ENCODE measurements at regions not wholly inside any gene's neighbourhood (a gene's known extent, or its start where the extent isn't known, plus 50 kb on each side); places are given as distances from the start of the nearest gene placed in this dataset.

DNA sequence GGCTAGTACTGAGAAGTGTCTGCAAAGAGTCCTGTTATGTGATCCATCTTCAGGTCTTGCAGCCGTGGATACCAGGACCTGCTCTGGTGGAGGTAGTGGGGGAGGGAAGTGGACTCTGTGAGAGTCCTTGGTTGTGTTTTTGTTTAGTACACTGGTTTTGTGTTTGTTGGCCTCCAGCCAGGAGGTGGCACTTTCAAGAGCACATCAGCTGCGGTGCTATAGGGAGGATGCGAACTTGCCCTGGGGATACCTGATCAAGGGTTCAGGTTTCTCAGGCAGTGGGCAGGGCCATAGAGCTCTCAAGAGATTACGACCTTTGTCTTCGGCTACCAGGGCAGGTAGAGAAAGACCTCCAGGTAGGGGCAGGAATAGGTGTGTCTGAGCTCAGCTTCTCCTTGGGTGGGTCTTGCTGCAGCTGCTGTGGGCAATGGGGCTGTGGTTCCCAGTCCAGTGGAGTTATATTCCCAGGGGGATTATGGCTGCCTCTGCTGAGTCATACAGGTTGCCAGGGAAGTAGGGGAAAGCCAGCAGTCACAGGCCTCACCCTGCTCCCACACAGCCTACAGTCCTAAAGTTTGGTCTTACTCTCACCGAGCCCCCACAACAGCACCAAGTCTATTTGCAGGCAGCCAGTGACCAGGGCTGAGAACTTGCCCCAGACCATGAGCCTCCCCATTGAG lies 132.8 kb upstream of the NPHP3 start:
- Histone ChIP-seq H3K9me3 (ENCODE audit: control insufficient read depth, insufficient read depth, low read length) (no peaks in the 10 kb centered on the region), H3K36me3 (ENCODE audit: control insufficient read depth, insufficient read depth, low read length) (no peaks in the 10 kb centered on the region), H3K4me1 (ENCODE audit: control insufficient read depth, insufficient read depth, low read length) (no peaks in the 10 kb centered on the region), H3K27me3 (ENCODE audit: control insufficient read depth, insufficient read depth, low read length) (no peaks in the 10 kb centered on the region), H3K4me3 (ENCODE audit: low read depth, low read length) (peak overlapping the region; percentile 8), H3K9ac (ENCODE audit: low read depth, low read length) (no peak overlapping the region)

DNA sequence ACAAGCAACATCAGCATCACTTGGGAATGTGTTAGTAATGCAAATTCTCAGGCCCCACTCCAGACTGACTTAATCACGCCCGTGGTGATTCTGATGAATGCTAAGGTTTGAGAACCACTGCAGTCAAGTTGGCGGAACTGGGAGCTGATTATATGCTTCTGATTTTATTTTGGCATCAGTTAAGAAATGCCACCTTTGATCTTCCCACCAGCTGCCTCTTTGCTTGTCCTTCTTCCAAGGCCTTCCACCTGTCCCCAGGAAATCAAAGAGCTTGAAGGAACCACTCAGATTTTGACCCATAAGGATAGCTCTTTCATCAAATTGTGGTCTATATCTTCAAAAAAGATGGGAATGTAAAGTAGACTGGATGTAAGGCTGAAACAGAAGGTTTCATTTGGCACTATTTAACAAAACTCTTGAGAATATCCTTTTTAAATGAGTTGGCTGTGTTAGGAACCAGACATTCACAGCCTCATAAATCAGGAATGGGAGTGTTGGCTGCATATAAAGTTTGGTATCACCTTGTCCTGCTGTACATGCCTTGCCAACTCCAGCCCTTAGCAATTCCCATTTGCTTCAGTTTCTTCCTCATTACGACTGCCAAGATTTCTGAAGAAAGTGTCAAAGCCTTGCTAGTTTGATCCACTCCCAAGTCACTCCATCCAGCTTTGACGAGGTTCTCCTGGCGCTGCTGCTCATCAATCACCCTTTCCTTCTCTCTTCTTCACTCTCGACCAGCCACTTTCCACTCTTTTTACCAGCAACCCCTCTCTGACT lies 125.8 kb upstream of the NPHP3 start:
- no peak overlapping the region for H3K4me3 ChIP-seq (ENCODE audit: low read depth, low read length)
- no peaks in the 10 kb centered on the region for H3K36me3 ChIP-seq (ENCODE audit: control insufficient read depth, insufficient read depth, low read length)
- no peaks in the 10 kb centered on the region for H3K9me3 ChIP-seq (ENCODE audit: control insufficient read depth, insufficient read depth, low read length)
- H3K9ac ChIP-seq (ENCODE audit: low read depth, low read length), result no peak overlapping the region
- H3K4me1 ChIP-seq (ENCODE audit: control insufficient read depth, insufficient read depth, low read length), result peaks cover 12% of the 10 kb centered on the region
- H3K27me3 ChIP-seq (ENCODE audit: control insufficient read depth, insufficient read depth, low read length), result no peaks in the 10 kb centered on the region

DNA sequence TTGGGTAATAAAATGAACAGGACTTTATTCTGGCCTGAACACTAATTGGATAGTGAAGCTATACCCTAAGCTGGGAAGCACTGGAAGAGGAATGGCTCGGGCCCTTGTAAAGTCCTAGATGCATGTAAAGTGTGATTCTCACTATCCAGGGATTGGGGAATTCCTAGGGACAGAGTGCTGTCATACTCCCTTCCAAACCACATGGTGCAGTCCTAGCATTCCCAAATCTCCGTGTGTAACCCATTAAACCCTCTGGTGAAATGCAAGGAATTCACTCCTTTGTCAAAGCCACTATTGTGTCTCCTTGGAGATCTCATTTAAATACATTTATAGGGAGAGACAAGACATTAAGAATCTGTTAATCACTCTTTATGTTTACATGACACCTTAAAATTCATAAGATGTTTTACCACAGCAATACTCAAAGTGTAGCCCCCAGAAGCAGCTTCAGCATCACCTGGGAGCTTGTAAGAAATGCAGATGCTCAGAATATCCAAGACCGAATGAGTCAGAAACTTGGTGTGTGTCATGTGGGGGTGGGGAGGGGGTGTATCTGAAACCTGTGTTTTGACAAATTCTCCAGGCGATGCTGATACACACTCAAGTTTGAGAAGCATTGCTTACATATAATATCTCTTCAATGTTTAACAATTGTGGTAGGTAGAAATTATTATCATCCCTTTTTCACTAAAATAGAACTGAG lies 121.8 kb upstream of the NPHP3 start:
- Histone ChIP-seq H3K4me1 (ENCODE audit: control insufficient read depth, insufficient read depth, low read length) (peaks cover 14% of the 10 kb centered on the region), H3K36me3 (ENCODE audit: control insufficient read depth, insufficient read depth, low read length) (no peaks in the 10 kb centered on the region), H3K9ac (ENCODE audit: low read depth, low read length) (no peak overlapping the region), H3K4me3 (ENCODE audit: low read depth, low read length) (no peak overlapping the region), H3K9me3 (ENCODE audit: control insufficient read depth, insufficient read depth, low read length) (no peaks in the 10 kb centered on the region), H3K27me3 (ENCODE audit: control insufficient read depth, insufficient read depth, low read length) (no peaks in the 10 kb centered on the region)

DNA sequence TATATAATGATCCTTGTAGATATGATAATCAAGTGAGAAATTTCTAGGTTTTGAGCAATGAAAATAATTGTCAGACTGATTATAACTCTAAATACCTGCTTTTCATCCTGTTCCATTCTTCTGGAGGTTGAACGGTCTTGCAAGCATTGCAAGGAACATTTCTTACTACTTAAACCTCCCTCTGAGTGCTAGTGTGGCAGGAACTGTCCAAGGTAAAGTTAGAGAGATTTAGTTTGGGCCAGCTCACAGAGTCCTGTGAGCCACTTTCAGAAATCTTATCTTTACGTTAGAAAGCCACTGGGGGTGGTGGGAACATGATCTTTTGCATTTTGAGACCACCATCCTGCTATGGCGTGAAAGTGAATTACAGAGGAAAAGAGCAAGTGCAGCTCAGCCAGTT lies 121.1 kb upstream of the NPHP3 start:
- H3K9ac ChIP-seq (ENCODE audit: low read depth, low read length), result no peak overlapping the region
- H3K9me3 ChIP-seq (ENCODE audit: control insufficient read depth, insufficient read depth, low read length), result no peaks in the 10 kb centered on the region
- no peak overlapping the region for H3K4me3 ChIP-seq (ENCODE audit: low read depth, low read length)
- peaks cover 14% of the 10 kb centered on the region for H3K4me1 ChIP-seq (ENCODE audit: control insufficient read depth, insufficient read depth, low read length)
- no peaks in the 10 kb centered on the region for H3K27me3 ChIP-seq (ENCODE audit: control insufficient read depth, insufficient read depth, low read length)
- no peaks in the 10 kb centered on the region for H3K36me3 ChIP-seq (ENCODE audit: control insufficient read depth, insufficient read depth, low read length)

DNA sequence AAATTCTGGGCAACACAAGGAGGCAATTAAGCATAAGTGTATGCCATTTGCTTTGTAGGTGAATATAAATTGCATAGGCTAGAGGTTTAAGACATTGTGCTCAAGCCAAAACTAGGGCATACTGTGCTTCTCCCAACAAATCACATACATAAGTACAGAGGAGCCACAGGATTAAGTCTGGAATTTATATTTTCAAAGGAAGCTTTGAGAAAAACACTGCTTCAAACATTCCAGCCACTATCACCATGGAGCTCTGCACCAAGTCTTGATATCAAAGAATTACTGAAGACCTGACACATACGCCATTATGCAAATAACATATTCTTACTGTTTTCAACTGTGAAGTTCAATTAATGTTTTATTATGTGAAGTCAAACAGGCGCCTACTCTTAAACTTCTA lies 119.4 kb upstream of the NPHP3 start:
- Histone ChIP-seq H3K27me3 (ENCODE audit: control insufficient read depth, insufficient read depth, low read length) (no peaks in the 10 kb centered on the region), H3K36me3 (ENCODE audit: control insufficient read depth, insufficient read depth, low read length) (no peaks in the 10 kb centered on the region), H3K9me3 (ENCODE audit: control insufficient read depth, insufficient read depth, low read length) (no peaks in the 10 kb centered on the region), H3K4me3 (ENCODE audit: low read depth, low read length) (no peak overlapping the region), H3K4me1 (ENCODE audit: control insufficient read depth, insufficient read depth, low read length) (peaks cover 14% of the 10 kb centered on the region), H3K9ac (ENCODE audit: low read depth, low read length) (no peak overlapping the region)

DNA sequence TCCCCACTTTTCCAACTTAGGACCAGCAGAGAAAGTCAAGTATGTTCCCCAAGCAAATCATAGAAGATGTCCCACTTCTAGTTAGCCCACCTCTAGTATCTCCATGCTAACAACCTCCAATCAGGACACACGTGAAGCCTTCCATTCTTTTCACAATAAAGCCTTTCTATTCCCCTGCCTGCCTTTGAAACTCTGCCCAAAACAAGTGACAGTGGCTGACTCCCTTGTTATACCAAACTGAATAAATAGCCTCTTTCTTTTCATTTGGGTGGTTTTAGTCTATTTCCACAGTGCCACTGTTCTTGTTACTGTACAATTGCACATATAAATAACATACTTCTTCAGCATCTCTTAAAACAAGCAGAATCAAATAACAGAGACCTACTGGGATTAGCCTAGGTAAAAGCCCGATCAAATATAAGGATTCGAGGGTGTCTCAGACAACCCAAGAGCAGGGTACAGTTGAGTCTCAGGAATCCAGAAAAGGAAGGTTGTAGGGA lies 118.0 kb upstream of the NPHP3 start:
- no peak overlapping the region for H3K9ac ChIP-seq (ENCODE audit: low read depth, low read length)
- H3K36me3 ChIP-seq (ENCODE audit: control insufficient read depth, insufficient read depth, low read length), result no peaks in the 10 kb centered on the region
- peaks cover 14% of the 10 kb centered on the region for H3K4me1 ChIP-seq (ENCODE audit: control insufficient read depth, insufficient read depth, low read length)
- H3K27me3 ChIP-seq (ENCODE audit: control insufficient read depth, insufficient read depth, low read length), result no peaks in the 10 kb centered on the region
- H3K9me3 ChIP-seq (ENCODE audit: control insufficient read depth, insufficient read depth, low read length), result no peaks in the 10 kb centered on the region
- no peak overlapping the region for H3K4me3 ChIP-seq (ENCODE audit: low read depth, low read length)

DNA sequence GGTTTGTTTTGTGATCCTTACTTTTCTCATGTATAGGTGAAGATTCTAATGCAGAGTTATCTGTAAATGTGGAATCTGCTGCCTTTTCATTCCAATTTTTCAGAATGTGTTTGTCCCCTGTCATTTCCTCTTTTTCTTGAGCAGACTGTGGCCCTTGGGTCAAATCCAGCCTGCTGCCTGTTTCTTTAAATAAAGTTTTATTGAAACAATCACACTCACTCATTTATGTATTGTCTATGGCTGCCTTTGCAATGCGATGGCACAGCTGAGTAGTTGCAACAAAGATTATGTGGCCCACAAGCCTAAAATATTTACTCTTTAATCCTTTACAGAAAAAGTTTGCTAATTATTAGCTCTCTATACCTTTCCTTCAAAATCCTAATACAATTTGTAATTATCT lies 116.3 kb upstream of the NPHP3 start:
- H3K9ac ChIP-seq (ENCODE audit: low read depth, low read length), result no peak overlapping the region
- no peak overlapping the region for H3K4me3 ChIP-seq (ENCODE audit: low read depth, low read length)
- H3K27me3 ChIP-seq (ENCODE audit: control insufficient read depth, insufficient read depth, low read length), result no peaks in the 10 kb centered on the region
- no peaks in the 10 kb centered on the region for H3K9me3 ChIP-seq (ENCODE audit: control insufficient read depth, insufficient read depth, low read length)
- H3K36me3 ChIP-seq (ENCODE audit: control insufficient read depth, insufficient read depth, low read length), result no peaks in the 10 kb centered on the region
- peaks cover 6% of the 10 kb centered on the region for H3K4me1 ChIP-seq (ENCODE audit: control insufficient read depth, insufficient read depth, low read length)

DNA sequence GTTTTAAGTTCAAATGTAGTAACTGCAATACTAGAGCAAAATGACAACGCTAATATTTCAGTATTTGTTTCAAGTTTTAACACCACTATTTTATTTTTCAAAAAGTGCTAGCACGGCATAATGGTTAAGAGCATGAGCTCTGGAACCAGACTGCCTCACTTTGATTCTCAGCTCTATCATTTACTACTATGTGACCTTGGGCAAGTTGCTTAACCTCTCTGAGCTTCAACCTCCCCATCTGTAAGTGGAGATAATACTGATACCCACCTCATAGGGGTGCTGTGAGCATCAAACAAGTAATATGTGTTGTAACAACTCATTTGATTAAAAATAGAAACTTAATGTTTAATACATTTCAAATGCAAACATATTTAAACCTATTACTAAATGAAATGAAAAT lies 115.4 kb upstream of the NPHP3 start:
- Histone ChIP-seq H3K4me1 (ENCODE audit: control insufficient read depth, insufficient read depth, low read length) (no peaks in the 10 kb centered on the region), H3K27me3 (ENCODE audit: control insufficient read depth, insufficient read depth, low read length) (no peaks in the 10 kb centered on the region), H3K9me3 (ENCODE audit: control insufficient read depth, insufficient read depth, low read length) (no peaks in the 10 kb centered on the region), H3K4me3 (ENCODE audit: low read depth, low read length) (no peak overlapping the region), H3K9ac (ENCODE audit: low read depth, low read length) (no peak overlapping the region), H3K36me3 (ENCODE audit: control insufficient read depth, insufficient read depth, low read length) (no peaks in the 10 kb centered on the region)

DNA sequence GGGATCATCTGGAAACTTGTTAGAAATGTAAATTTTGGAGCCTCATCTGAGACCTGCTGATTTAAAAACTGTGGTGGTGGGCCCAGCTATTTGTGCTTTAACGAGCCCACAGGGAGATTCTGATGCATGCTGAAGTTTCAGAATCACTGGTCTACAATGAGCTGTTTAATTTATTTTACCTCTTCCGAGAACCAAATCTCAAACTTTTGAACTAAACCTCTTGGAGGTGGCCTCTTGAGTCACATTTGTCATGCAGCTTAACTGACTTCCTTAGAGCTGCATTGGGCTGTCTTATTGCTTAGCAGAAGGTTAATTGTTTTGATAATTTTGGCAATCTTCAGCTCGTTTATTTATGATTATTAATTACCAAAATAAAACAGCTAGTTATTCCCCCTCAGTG lies 112.1 kb upstream of the NPHP3 start:
- Histone ChIP-seq H3K9me3 (ENCODE audit: control insufficient read depth, insufficient read depth, low read length) (no peaks in the 10 kb centered on the region), H3K27me3 (ENCODE audit: control insufficient read depth, insufficient read depth, low read length) (no peaks in the 10 kb centered on the region), H3K4me3 (ENCODE audit: low read depth, low read length) (no peak overlapping the region), H3K4me1 (ENCODE audit: control insufficient read depth, insufficient read depth, low read length) (no peaks in the 10 kb centered on the region), H3K9ac (ENCODE audit: low read depth, low read length) (no peak overlapping the region), H3K36me3 (ENCODE audit: control insufficient read depth, insufficient read depth, low read length) (no peaks in the 10 kb centered on the region)

DNA sequence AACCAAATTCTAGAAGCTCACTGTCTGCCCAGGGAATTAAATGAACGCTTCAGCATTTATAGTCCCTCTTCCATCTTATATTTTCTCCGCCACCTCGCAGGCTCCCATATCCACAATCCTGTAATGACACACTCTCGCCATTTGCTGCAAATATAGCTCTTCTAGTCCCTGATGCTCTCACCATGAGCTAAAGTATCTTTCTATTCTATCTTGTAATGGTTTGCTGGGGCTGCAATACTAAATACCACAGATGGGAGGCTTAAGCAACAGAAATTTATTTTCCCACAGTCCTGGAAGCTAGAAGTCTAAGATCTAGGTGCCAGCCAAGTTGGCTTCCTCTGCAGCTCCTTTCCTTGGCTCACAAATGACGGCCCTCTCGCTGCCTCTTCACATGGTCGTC lies 106.9 kb upstream of the NPHP3 start:
- Histone ChIP-seq H3K9ac (ENCODE audit: low read depth, low read length) (no peak overlapping the region), H3K27me3 (ENCODE audit: control insufficient read depth, insufficient read depth, low read length) (no peaks in the 10 kb centered on the region), H3K4me1 (ENCODE audit: control insufficient read depth, insufficient read depth, low read length) (no peaks in the 10 kb centered on the region), H3K4me3 (ENCODE audit: low read depth, low read length) (no peak overlapping the region), H3K9me3 (ENCODE audit: control insufficient read depth, insufficient read depth, low read length) (no peaks in the 10 kb centered on the region), H3K36me3 (ENCODE audit: control insufficient read depth, insufficient read depth, low read length) (no peaks in the 10 kb centered on the region)

DNA sequence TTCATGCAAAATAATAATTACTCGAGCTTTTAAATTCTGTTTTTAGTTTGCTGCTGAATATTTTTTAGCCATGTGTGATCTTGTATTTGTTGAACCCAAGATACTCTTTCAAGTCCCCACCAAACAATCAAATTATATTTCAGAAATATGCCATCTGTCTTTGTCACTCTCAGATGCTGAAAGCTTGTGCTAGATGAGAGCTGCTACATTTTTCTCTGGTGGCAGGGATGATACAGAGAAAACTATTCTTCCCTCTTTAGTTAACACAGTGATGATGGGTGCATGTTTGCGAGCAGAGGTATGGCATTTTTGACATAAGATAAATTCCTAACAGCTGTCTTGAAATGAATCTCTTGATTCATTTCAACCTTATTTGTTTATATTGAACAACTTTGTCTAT lies 100.6 kb upstream of the NPHP3 start:
- Histone ChIP-seq H3K9ac (ENCODE audit: low read depth, low read length) (no peak overlapping the region), H3K36me3 (ENCODE audit: control insufficient read depth, insufficient read depth, low read length) (no peaks in the 10 kb centered on the region)

DNA sequence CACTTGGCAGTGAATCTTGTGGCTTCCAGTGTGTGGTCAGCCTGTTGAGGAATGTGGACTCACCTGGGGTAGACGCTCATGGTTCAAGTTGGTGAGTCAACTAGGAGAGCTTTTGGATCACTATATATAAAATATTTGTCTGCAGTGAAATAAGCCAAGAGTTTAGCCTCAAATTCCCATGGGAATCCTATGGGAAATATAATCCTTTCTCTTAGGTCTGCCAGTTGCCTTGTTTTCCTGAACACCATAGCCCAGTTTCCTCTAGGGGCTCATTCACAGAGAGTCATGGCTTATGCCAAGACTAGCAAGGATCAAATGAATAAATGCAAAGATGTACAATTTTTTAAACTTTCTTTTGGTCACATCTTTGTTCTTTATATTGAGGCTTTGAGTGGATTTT lies 100.1 kb upstream of the NPHP3 start:
- Histone ChIP-seq H3K9me3 (ENCODE audit: control insufficient read depth, insufficient read depth, low read length) (no peaks in the 10 kb centered on the region), H3K36me3 (ENCODE audit: control insufficient read depth, insufficient read depth, low read length) (no peaks in the 10 kb centered on the region), H3K4me3 (ENCODE audit: low read depth, low read length) (no peak overlapping the region), H3K9ac (ENCODE audit: low read depth, low read length) (no peak overlapping the region), H3K27me3 (ENCODE audit: control insufficient read depth, insufficient read depth, low read length) (no peaks in the 10 kb centered on the region), H3K4me1 (ENCODE audit: control insufficient read depth, insufficient read depth, low read length) (no peaks in the 10 kb centered on the region)

More for the DNA sequence above, 100.6 kb upstream of the NPHP3 start:
- Histone ChIP-seq H3K9me3 (ENCODE audit: control insufficient read depth, insufficient read depth, low read length) (no peaks in the 10 kb centered on the region), H3K27me3 (ENCODE audit: control insufficient read depth, insufficient read depth, low read length) (no peaks in the 10 kb centered on the region), H3K4me3 (ENCODE audit: low read depth, low read length) (no peak overlapping the region), H3K4me1 (ENCODE audit: control insufficient read depth, insufficient read depth, low read length) (no peaks in the 10 kb centered on the region)
